A172 (cell line): ENCODE measurements at regions not wholly inside any gene's neighbourhood (a gene's known extent, or its start where the extent isn't known, plus 50 kb on each side); places are given as distances from the start of the nearest gene placed in this dataset.

Experiments
- DNase-seq: peaks from one replicate; pipeline ENCODE4 v3.0.0-alpha.2; 2015; ENCODE audit warnings: low spot score

DNA sequence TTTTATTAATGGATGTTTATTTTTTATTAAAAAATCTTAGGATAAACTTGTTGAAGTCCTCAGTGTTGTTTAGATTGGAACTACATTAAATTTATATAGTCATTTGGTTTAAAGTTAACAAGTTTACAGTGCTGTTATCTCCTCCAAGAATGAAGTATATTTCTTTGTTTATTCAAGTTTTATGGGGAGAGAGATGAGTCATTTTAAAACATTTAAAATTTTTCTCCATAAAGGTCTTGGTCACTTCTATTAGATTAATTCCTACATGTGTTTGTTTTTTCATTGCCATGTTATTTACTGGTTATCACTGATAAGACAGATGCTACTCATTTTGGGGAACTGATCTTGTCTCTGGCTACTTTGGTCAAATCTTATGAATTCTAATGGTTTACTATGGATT lies 429.6 kb downstream of the METTL15 start:
- DNase-seq, result peak; percentile 42

DNA sequence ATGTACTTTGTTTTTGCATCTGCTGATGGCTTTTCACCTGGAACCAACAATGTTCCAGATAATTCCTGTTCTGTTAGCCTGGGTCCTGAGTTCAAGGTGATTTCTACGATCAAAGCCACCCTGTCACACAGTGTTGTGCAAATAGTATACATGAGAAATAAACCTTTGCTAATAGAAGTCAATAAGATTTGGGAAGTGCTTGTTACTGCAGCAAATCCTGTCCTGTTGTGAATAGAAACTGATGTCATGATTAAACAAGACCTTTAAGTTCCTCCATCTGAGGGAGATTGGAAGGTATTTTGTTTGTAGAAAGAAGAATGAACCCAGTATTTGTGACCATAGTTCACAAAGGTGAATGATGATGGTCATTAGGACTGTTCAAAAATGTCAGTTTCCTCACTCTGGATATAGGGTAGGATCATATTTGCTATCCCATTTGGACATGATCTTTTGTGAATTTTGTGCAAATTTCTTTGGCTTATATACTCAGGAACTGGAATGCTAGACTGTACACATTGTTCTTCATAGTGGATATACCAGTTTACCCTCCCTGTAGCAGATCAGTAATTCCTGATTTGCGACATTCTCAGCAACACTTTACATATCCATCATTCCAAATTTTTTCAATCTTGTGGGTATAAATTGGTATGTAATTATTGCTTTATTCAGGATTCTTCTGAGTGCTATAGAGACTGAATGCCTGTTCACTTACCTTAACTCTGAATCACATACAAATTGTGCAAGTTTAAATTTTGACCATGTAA lies 428.5 kb downstream of the METTL15 start:
- no peak for DNase-seq

DNA sequence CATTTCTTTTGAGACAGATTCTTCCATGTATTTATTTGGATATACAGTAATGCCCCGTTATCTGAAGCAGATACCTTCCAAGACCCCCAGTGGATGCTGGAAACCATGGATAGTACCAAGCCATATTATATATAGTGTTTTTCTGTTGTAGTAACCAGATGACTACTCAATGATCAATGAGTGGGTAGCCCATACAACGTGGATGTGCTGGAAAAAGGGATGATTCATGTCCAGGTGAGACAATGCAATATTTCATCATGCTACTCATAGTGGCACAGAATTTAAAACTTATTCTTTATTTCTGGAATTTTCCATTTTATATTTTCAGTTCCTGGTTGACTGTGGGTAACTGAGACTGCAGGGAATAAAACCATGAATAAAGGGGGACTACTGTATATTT lies 427.5 kb downstream of the METTL15 start:
- no peak for DNase-seq

DNA sequence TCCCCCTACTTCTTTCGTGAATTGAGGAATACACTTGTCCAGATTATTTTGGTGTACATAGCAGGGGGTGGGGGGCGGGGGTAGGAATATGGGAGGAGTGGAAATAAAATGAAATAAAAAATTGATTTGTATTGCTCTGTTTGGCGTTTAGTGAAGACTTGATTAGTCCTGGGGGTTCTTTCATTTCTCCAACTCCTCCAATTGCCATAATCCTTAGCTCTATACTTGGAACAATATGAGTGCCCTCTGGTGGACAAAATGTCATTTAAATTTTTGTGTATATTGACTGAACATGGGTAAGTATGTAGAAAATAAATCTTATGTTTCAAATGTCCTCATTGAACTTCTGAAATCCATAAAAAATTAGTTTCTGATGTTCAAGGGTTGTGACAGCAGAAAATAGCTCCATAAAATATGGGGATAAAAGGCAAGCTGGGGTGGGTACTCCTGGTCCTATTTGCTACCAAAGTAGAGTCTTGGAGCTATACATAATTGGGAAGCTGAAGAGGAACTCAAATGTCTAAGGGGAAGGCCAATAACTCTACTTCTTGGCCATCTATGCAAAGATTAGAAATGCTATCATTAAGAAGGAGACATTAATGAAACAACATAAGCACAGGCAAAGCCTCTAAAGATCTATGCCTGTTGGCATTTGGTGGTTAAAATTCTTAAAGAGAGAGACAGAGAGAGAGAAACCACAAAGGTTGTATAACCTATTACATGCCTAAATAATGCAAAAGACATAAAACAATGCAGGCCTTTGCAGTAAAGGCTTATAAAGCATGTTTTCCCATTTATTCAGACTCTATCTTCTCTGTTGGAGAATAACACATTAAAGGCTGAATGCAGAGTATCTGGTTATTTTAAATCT lies 421.6 kb downstream of the METTL15 start:
- peak; percentile 53 for DNase-seq

DNA sequence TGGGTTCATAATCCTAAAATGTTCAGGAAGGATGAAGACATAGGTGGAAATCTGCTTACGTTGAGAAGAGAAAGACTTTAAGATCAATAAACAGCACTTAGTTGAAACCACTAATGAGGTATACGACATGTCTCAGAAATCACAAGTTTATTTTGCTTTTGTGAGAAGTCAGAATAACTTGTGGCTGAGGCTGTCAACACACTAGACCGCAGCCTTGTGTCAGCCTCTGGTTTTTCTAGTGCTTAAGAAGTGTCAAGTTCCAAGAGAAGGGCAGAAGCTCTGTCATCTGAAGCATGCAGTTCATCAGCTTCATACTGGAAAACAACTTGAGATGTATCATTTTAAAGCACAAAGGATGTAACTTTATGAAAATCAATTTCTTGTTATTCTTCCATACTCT lies 420.9 kb downstream of the METTL15 start:
- no peak for DNase-seq

DNA sequence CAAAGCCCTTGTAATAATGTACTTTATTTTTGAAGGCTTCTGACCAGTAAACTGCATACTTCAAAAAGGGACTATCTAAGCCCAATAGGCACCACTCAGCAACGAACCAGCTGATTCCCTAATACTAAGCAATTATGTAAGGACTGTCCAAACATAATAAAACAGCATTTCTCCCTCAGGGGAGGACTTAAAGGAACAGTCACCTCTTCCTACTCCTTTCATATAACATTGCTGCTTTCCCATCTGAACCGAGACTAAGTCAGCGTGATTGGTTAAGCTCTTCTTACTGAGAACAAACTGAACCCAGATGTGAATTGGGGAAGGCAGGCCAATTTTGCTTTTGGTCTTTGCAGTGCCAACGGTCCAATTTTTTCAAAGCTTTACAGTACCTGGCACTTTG lies 420.0 kb downstream of the METTL15 start:
- no peak for DNase-seq

DNA sequence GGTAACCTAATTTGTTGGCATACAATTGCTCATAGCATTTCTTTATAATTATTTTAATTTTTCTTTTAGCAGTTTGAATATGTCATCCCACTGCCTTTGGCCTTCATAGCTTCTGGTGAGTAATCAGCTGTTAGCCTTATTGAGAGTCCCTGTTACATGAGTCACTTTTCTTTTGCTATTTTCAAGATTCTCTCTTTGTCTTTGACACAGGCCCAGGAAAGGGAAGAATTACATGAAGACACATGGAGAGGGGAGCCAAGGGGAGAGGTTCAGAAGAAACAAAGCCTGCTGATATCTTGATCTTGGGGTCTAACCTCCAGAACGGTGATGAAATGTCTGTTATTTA lies 418.2 kb downstream of the METTL15 start:
- no peak for DNase-seq

DNA sequence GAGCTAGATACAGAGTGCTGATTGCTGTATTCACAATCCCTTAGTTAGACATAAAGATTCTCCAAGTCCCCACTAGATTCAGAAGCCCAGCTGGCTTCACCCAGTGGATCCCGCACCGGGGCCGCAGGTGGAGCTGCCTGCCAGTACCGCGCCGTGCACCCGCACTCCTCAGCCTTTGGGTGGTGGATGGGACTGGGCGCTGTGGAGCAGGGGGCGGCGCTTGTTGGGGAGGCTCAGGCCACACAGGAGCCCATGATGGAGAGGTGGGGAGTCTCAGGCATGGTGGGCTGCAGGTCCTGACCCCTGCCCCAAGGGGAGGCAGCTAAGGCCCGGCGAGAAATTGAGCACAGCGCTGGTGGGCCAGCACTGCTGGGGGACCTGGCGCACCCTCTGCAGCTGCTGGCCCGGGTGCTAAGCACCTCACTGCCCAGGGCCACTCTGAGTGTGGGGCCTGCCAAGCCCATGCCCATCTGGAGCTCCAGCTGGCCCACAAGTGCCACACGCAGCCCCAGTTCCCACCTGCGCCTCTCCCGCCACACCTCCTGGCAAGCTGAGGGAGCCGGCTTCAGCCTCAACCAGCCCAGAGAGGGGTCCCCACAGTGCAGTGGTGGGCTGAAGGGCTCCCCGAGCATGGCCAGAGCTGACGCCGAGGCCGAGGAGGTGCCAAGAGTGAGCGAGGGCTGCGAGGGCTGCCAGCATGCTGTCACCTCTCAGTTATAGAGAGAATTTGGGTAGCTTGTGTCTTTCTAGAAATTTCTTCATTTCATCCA lies 417.6 kb downstream of the METTL15 start:
- no peak for DNase-seq

DNA sequence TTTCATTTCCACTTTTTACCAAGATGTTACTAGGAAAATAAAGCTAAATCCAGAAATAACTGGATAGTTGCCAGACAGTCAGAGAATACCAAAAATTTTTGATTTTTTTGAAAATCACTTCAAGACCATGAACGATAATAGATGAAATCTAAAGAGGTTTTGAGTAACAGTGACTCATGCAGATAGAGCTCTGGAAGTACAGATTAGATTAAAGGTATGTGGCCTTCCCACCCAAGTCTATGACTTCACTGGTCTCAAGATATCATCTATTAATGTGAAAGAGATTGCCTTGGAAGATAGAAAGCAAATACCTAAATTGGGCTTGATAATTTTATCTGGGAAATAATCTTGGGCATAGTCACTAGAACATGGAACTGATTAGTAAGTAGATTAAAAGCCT lies 415.9 kb downstream of the METTL15 start:
- no peak for DNase-seq

DNA sequence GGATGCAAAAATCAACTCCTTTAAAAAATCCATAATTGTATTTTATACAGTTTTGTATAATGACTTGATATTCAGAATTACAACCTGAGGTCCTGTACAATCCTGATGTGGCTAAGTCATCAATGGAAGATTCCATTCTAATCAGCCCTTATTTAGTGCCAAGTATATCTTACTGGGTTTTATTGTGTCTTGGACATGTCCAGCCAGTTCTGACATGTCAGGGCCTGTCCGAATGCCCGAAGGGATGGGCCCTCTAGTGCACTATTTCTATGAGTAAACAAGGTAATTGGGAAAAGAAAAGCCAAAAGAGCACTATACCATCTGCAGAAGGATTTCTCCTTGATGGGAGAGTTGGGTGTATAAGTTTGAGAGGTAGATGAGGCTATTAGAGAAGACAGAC lies 412.9 kb downstream of the METTL15 start:
- DNase-seq, result no peak

DNA sequence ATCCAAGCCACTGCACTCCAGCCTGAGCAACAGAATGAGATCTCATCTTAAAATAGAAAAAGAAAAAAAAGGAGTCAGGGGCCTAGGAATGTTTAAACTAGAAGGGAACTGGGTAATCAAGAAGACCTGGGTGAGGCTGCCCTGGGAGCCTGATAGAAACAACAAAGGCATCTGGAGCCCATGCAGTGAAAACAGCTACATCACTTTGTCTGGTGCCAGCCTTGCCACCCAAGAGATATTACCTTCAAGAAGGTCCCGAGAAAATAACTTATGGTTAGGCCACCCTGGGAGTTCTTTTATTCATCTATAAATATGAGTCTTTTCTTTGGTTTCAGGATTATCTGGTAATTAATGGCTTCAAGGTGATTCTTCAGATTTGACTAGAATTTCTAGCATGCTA lies 412.1 kb downstream of the METTL15 start:
- no peak for DNase-seq

DNA sequence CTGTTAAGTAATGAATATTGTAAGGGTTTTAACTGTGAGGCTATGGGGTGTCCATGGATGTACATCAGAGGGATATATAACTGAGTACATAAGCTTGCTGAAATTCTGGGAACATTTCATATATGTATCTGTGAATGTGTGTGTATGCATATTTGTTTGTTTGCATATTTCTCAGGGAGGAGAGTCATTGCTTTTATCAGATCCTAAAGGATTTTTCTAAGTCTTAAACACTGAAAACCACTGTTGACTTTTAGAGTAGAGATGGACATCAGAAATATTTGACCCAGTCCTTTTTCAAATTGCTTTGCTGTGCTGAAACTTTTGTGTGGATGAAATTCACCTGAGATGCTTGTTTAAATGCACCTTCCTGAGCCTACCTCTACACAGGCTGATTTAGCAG lies 410.6 kb downstream of the METTL15 start:
- no peak for DNase-seq

DNA sequence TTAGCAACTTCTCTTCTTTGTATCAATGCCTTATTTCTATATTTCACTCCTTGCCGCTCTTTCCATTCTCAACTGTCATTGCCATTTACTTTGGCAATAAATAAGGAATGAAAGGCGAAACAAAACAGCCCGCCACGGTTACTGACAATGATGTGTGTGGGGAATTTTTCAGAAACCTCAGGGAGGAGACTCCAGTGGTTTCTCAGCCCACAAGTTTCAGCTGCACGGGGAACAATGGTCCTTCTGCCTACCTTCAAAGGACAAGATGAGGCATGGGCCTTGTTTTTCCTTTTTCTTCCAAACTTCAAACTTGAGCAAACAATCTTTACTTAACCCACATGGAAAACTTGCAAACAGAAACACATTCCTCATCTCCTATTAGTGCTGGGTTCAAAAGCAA lies 409.4 kb downstream of the METTL15 start:
- no peak for DNase-seq

DNA sequence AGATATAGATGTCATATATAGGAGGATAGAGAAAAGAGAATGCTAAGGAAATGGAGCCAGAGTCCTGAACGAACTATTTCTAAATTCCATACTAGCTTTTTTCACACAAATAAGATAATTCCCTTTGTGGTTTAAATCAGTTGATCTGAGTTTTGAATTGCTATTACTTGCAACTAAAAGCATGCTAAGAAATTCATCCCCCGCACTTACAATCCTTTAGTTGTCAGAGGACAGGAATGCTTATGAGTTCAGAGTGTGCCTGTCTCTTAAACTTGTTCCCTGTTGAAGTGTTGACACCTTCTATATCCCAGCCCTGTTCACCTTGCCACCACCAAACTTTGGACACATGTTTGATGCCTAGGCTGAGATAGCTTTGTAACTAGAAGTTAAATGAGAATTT lies 406.2 kb downstream of the METTL15 start:
- DNase-seq, result no peak

DNA sequence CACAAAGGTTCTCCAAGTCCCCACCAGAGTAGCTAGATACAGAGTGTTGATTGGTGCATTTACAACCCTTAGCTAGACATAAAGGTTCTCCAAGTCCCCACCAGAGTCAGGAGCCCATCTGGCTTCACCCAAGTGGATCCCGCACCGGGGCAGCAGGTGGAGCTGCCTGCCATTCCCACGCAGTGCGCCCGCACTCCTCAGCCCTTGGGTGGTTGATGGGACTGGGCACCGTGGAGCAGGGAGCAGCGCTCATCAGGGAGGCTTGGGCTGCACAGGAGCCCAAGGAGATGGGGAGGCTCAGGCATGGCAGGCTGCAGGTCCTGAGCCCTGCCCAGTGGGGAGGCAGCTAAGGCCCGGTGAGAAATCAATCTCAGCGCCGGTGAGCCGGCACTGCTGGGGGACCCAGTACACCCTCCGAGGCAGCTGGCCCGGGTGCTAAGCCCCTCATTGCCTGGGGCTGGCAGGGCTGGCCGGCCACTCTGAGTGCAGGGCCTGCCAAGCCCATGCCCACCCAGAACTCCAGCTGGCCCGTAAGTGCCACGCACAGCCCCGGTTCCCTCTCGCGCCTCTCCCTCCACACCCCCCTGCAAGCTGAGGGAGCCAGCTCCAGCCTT lies 404.1 kb downstream of the METTL15 start:
- no peak for DNase-seq

DNA sequence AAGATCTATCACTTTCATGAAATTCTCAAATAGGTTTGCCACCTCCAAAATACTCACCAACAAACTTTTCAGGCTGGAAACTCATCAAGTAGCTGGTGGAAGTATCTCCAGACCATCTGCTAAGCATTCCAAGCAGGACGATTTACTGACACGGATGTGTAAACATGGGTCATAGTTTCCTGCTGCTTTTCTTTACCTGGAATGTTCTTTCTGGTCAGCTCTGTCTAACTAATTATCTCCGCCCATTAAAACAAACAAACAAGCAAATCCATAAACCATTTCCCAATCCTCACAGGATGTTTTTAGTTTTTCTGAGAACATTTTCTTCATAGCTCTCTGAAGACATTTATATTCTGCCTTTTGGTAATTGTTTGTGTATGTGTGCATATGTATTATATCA lies 397.0 kb downstream of the METTL15 start:
- no peak for DNase-seq

DNA sequence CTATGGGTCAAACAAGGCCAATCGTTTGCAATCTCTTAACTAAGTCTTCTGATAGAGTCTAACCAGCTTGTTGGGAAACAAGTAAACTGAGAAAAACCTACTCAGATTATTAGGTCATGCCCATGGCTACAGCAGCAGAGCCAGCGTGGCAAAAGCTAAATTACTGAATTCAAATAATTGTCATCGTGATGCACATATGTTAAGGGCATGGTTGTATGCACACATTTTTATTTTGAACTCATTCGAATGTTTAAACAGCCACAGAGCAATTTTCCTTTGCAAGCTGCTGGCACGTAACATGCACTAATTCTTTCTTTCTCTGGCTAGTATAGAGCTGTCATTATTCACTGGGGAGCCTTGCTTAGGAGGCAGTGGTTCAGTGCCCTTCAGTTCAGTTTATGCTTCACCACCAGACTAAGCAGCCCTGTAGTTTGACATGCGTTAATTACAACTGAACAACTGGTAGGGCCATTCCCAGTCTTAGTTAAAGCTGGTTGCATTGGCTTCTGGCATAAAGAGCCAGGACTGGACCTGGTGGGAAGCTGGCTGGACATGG lies 396.4 kb downstream of the METTL15 start:
- no peak for DNase-seq

DNA sequence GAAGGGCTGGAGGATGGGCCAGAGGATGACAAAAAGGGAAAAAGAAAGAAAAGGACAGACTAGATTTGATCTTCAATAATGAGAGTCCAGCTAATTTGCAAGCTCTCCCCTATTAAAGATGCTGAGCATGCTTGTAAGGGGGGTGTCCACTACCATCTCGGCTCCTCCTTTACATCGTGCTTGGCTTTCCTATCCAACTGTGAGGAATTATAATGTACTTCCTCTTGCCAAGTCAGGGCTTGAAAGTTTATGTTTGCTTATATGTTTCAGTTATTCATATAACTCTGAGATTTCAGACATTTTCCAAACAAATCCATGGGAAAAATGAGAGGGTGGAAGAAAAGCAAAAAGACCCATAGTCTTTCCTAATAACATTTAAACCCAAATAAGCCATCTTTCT lies 387.1 kb downstream of the METTL15 start:
- no peak for DNase-seq

DNA sequence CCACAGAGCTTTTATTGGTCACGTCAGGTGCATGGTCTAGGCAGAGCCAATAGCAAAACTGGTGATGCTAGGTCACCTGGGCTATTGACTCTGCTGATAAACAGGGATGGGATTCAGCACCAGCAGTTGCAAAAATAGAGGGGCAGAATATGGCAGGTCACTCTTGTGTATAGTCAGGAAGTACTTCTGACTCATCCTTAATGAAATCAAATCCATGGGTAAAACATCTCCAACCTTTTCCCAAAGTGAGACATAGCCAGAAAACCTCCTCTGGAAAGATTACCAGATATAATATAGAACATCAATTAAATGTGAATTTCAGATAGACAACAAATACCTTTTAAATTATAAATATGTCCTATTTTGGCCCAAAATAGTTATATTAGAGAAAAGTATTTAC lies 383.2 kb downstream of the METTL15 start:
- no peak for DNase-seq

DNA sequence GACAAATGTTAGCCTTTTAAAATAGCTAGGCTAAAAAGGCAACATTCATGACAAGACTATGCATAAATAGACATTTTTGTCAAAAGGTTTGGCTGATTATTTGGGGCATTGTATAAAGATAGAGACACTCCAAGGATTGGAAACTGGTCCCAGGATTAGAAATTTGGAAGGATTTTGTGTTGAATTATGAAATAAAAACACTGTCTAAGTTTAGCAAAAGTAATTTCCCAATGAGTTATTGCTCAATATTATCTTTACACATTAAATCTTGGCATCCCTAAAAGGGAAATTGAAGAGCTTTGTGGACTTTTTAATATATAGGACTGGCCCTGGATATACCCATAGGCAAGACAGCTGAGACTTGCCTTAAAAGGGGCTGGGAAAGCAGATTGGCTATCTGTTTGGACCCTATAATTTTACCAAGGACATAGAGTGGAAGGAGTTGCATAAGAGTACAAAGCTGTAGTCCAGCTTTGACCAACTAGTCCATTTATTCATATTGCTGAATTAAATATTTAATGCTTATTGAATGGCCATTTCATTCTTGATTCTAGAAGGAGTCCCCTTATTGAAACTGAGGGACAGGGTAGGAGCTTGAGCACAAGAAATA lies 382.7 kb downstream of the METTL15 start:
- DNase-seq, result no peak

DNA sequence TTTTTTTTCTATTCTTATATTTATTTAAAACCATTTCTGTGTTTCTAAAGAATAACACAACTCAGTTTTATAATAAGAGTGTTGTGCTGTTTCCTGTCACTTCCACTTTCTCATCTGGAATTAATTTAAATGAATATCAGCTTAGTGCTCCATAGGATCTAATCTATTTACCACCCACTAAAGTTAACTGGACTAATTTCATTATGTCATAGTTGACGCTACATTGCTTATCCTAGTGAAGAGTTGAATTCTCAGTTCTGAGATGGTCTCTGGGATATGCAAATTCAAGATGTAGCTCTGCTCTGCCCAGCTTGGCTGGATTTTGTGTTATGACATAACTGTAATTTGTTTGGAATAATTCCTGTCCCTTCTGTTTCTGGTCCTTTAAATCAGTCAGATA lies 380.1 kb downstream of the METTL15 start:
- DNase-seq, result no peak
